GM12892 (cell line): ENCODE measurements at regions not wholly inside any gene's neighbourhood (a gene's known extent, or its start where the extent isn't known, plus 50 kb on each side); places are given as distances from the start of the nearest gene placed in this dataset.

Experiments used
- POLR2A ChIP-seq: IDR thresholded peaks from 2 replicates; pipeline ENCODE4 v1.6.1; 2011; ENCODE audit warnings: low read depth, low read length, control low read depth
- POLR2AphosphoS5 ChIP-seq: IDR thresholded peaks from 2 replicates; pipeline ENCODE4 v1.6.1; 2011; ENCODE audit warnings: low read depth, low read length, control low read depth

GRCh38 chr12:25717552-25717951 lies 164.5 kb upstream of the LMNTD1 start:
- no peak for TF ChIP-seq POLR2A
- no peak for TF ChIP-seq POLR2AphosphoS5
